ENCODE measurements at regions not wholly inside any gene's neighbourhood (a gene's known extent, or its start where the extent isn't known, plus 50 kb on each side); places are given as distances from the start of the nearest gene placed in this dataset.
A peak's percentile ranks its signal among the peaks of the same experiment; 100 is the strongest.
"Not testable (repeated sequence)": the region's sequence is repeated elsewhere in the genome, so short reads cannot be mapped to it uniquely, and the experiment has no call there.

DNA sequence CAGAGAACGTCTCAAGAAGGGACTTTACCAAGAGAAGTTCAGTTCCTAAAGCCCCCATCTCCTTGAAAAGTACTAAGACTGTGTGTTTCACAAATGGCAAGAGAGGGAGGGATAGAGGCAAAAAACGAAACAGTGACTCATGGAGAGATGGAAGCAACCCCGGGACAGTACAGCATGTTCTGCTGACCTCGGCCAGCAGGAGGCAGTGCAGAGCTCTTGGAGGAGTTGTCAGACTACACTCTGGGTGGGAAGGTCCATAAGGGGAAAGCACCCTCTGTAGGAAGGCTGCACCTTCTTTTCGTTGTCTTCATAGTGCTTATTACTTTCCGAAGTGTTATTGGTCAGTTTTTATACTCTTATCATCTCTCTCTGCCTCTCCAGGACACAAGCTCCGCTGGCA lies 525.2 kb upstream of the CCDC196 start:
- DNase-seq: peak in 17 of 56 donors; percentile 2 to 46 (median 12)

DNA sequence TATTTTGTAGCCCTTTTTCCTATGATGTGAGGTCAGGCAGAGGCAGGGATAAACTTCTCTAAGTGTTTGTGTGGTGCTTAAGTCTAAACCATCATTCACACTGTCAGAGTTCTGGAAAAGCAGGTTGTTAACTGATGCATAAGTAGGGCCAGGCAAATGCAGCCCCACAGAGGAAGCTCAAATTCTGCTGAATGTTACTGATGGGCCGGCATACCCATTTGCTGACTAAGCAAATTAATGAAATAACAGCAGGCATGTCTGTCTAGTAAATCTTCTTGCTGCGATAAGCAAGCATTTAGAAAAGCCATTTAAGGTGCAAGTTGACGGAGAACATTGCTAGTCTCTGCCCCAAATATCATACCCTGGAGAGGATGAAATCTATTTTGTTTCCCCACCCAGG lies 523.2 kb upstream of the CCDC196 start:
- DNase-seq: no peak

DNA sequence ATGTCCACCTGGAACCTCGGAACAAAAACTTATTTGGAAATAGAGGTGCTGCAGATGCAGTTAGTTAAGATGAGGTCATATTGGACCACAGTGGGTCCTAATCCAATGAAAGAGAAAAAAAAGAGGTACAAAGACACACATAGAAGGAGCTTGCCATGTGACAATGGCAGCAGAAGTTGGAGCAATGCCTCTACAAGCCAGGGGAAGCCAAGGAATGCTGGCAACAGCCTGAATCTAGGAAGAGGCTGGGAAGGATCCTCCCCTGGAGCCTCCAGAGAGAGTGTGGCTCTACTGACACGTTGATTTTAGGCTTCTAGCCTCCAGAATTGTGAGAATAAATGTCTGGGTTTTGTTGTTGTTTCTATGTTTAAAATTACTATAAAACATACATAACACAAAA lies 521.8 kb upstream of the CCDC196 start:
- peak in 2 of 56 donors; percentile 3 for DNase-seq

DNA sequence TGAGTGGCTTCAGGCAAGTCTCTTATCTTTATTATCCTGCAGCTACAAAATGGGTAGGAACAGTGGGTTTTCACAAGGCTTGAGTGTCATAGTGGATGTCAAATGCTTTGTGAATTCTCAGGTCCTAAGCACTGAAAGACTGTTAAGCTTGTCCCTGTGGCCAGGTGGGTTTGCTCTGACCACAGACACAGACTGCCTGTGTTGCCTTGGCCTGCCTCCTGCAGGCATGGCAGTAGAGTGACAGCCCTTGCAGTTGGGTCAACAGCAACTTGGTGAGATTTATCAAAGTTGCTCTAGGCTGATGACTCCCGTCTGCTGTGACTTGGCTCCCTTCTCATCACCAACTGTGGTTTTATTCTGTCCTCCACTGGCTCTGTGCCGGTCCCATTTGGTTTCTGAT lies 520.0 kb upstream of the CCDC196 start:
- no peak for DNase-seq

DNA sequence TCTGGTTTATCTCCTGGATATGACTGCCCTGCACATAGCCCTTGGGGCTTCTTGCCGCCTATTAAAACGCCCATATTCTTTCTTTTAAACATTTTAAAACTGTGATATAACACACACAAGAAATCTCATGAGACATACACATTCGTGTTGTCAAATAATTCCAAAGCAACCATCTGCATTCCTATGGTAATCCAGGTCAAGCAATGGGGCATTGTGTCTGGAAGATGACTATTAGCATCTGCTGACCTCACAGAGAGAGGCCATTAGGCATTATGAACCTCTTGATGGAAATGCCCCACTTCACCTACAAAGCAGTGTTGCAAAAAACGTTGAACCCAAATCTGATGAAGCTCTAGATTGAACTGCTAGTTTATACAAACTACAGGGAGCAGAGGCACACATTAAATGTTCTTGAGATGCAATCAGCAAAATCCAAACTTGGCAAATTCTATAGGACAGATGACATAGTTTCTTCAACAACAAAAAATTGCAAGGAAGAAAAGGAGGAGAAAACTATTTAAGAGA lies 513.8 kb upstream of the CCDC196 start:
- no peak for DNase-seq

DNA sequence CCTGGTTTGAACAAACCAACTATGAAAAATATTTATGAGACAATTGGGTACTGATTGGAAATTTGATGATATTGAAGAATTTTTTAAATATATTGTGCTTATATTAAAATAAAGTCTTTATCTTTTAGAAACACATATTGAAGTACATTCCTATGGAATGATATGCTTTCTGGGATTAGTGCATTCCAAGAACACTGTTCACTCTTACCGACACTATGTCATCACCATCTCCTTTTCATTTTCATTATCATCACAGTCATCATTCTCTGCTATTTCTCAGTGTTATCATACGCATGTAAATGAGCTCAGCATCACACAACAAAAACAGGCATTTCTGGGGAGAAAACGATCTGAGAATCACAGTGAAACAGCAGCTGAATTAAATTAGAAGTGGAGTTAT lies 513.3 kb upstream of the CCDC196 start:
- DNase-seq: no peak

DNA sequence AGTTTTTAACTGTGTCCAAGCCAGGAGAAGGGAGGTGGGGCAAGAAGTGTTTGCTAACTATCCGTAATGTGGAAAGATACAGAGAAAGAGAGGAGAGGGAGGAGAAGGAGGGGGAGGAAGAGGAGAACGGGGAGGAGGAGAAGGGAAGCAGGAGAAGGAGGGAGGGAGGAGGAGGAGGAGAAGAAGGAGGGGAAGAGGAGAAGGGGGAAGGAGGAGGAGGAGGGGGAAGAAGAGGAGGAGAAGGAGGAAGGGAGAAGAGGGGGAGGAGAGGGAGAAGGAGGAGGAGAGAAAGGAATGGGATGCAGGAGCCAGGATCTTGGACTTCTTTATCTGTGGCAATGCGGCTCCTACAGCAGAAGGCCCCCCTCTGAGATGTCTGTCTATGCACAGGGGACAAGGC lies 510.3 kb upstream of the CCDC196 start:
- DNase-seq: no peak

DNA sequence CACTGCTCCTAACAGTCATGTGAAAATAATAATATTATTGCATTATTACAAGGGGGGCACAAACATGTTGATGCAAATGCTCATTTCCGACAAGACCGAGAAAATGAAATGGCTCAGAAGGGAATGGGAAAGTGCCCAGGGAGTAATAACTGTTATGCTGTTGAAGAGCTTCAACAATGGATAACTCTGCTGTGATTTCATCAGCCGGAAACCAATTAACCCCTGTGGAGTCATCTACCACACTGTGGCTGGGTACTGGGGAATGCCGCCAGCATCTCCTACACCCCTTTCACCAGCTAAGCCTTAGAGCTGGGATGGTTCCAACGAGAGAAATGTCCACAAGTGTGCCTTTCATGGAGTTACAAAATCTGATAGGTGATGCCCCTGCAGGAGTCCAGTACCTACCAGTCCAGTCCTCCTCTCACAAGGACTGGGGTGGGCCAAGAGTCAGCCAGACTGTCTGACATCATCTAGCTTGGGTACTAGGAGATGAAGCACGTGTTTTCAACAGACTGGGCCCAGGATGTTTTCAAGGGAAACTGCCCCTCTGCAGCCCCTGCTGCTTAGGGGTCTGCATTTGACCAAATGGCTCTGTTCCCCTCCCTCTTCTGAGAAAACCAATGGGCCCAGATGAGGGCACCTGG lies 509.3 kb upstream of the CCDC196 start:
- no peak for DNase-seq

DNA sequence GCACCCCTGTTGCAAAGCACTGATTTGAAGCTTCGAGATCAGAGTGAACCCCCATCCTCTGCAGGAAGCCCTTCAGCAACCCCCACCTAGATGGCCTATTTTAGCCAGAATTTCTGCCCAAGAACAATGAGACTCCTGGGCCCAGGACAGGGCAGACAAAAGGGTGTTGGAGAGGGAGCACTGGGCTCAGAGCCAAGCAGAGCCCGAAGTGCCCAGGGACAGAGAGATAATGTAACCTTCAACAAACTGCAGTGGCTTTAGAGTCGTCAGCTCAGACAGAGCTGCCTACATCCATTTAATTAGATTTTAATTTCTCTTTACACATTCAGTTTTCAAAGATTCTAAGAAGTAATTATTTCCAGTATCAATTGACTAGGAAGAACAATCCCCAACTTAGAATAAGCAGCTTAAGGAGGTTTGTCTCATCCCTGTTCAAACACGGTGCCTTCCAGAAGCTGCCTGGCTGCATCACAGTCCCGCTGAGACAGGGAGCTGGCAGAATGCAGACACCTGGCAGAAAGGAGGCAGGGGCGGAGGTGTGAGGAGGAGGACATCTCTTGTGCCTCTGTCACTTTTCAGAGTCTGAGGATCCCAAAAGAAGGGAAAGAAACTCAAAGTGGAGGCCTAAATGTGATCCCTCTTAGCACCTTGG lies 504.9 kb upstream of the CCDC196 start:
- peak in 2 of 56 donors; percentile 2 to 8 for DNase-seq

DNA sequence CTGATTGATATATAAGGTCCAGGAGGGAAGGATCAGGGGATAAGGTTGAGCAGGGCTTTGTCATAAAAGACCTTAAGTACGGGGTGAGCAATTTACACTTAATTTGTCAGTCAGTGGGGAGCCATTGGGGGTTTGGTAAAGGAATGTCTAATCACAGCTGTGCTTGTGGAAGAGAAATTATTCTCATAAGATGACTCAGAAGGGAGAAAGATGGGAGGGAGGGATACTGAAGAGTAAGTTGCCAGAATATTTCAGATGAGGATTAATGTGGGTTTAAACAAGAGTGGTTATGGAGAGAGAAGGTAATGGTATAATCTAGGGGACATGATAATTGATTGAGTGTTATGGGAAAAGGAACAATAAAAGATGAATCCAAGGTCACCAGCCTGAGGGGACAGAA lies 500.1 kb upstream of the CCDC196 start:
- no peak for DNase-seq

DNA sequence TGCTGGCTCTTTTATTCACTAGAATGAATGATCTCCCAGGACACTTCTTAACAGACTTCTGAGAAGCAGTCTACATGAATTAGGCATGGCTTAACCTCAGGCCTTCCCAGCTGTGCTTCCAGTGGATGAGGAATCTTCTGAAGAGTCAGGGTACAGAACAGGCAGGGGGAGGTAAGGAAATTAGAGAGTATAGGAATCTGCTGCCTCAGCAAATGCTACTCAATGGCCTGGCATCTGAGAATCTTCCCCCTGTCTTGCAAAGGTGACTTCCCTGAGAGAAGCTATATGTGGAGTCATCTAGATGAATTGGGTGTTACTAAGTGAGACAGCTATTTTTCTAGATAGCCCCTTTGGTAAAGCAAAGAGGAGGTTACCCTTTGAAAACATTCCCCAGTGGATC lies 496.2 kb upstream of the CCDC196 start:
- no peak for DNase-seq

DNA sequence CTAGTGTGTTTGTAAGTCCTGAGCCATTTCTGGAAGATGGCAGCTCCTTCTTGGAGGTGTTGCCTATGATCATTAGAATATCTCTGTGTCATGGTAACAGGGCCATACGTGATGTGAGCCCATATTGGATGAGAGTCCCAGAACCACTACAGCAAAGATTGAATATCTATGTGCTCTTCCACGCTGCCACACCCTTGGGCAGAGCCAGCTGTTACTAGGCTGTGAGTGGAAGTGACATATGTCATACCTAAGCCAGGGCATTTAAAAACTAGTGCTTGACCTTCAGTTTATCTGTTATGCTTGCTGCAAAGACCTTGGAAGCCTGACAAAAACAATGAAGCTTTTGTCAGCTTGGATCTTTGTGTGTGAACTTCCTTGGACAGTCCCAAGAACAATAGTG lies 495.1 kb upstream of the CCDC196 start:
- DNase-seq: no peak

DNA sequence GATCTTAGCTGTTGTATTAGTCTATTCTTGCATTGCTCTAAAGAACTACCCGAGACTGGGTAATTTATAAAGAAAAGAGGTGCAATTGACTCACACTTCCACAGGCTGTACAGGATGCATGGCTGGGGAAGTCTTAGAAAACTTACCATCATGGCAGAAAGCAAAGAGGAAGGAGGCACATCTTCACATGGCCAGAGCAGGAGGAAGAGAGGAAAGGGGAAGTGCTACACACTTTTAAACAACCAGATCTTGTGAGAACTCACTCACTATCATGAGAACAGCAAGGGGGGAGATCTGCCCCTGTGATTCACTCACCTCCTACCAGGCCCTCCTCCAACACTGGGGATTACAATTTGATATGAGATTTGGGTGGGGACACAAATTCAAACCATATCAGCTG lies 494.2 kb upstream of the CCDC196 start:
- not testable (repeated sequence) for DNase-seq

DNA sequence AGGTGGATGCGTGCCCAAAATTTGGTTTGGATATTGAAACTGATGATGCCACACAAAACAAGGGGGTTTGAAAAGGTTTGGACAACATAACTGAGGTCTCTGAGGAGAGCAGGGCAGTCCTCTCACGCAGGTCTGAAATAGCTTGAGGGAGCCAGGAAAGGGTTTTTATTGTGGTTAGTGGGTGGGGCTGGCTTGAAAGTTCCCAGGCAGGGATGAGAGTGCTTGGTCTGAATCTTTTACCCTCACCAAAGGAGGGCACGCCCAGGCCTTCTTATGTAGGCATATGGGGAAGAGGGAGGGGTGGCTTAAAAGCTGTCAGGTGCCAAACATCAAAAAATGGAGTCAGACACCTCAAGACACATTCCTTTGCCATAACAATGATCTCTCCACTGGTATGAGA lies 493.1 kb upstream of the CCDC196 start:
- no peak for DNase-seq

DNA sequence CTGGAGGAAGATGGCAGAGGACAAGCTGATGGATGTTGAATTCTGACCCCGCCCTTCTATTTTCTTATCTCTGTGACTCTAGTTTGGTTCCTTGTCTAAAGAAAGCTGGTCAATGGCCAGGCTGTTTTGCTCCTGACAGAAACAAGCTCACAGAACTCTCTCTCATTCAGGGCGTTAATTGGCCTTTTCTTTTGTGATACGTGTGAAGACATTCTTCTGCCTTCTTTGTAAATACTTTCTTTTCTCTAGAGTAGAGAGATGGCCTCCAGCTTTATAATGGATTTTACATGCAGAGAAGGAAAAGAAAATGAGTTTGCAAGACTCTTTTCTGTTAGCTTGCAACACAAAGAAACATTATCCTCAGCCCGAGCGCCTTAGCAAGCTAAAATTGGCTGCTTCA lies 492.2 kb upstream of the CCDC196 start:
- DNase-seq: no peak

DNA sequence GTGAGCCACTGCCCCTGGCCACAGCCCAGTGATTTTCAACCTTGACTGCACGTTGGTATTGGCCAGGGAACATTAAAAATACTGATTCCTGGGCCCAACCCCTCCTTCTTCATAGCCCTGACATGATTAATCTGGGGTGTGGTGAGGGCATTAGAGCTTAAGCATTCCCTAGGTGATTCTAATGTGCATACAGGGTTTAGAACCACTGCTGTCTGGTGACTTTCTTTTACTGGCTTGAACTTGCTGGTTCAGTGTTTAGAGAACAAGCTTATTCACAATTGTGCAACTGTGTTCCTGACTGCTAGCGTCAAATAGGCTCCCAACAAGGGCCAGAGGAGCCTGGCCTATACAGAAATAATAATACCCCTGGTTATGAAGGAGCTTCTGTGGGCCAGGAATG lies 488.8 kb upstream of the CCDC196 start:
- no peak for DNase-seq

DNA sequence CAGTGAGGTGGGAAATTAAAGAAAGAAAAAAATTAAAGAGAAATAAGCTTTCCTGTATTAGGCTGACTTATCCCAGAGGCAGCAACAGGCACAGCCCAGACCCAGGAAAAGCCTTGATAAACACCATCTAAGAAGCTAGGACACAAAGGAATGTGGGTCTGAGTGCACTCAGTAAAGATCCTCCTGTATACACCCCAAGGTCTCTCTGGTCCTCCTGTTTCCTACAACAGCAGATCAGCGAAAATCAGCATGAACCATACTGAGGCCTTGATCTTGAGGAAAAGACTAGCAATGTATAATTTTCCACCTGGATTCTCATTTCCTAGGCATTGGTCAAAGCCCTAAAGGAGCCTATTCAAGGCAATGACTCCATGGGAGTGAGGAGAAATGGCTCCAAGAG lies 486.3 kb upstream of the CCDC196 start:
- no peak for DNase-seq

DNA sequence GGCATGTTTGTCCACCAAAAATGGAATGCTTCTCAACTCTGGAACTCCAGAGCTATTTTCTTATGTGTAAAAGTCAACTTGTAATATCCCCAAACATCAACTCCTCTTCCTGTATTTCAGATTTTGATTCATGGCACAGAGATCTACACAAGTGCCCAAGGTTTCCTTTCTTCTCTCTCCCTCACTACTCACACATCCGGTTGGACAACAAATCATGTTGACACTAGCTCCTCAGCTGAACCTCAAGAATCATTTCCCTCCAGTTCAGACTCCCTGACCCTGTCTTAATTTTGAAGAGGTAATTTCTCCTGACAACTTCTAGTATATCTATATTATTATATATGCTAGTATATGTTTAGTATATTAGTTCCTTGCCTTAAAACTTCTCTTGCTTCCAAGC lies 485.4 kb upstream of the CCDC196 start:
- DNase-seq: no peak

DNA sequence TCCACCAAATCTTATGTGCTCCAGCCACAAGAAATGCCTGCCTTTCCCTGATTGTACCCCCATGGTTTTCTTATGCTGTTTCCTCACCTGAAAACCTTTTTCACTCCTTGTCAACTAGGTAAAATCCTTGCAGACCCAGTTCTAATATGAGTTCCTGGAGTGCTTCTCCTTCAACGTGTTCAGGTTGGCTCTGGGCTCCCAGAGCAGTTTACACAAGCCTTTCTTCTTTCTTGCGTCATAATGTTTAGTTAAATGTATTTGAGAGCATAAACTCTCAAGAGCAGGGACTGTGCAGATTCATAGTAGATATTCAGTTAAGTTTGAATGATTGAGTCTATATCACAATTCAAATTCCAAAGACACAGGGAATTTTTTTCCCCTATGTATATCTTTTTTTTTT lies 484.8 kb upstream of the CCDC196 start:
- no peak for DNase-seq

DNA sequence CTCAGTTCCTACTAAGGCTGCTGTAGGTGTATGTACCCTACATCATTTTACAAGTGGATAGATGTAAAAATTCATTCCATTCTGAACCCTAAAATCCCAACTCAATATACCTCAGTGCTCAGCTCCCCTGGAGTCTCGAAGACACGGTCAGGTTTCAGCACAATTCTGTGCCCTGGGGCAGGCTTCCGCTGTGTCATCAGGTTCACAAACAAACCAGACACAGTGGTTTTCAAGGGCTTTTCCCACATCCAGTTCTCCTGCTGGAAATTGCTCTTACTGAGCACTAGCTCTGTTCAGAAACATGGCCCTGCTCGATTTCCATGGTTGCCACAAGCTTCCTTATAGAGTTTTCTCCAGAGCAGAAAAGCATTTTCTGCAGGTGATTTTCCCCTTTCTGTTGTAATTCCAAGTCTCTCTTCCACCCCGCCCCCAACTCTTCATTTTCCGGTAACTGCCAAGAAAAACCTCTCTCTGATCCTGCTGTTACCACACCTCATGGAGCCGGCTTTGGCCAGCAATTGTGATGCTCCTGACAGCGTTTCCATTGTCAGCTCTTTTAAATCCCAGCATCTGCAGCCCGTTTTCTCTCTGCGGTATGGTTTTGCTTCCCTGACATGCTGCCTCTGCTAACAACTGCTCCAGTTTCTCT lies 483.0 kb upstream of the CCDC196 start:
- DNase-seq: no peak

DNA sequence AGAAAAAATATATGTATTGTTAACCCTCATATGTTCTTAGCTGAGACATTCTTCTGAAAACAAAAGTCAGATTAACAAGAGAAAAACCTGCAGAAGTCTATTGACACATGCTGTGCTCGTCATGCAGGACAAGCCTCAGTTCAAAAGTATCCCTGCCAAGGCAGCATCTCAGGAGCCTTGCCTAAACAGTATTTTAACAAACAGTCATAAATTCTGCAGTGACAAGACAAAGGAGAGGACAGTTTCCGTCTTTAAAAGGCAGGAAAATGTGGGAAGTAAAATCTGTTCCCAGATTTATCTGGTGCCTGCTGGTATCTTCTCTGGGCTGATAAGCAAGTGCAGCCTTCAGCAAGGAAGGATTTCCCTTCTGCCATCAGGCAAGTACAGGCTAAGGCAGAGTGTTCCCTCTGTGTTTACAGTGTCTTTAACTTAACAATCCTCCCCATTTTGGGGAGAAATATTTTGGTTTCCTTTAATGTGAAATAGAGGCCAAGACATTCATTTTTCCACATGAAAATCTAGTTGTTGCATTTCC lies 480.2 kb upstream of the CCDC196 start:
- no peak for DNase-seq

DNA sequence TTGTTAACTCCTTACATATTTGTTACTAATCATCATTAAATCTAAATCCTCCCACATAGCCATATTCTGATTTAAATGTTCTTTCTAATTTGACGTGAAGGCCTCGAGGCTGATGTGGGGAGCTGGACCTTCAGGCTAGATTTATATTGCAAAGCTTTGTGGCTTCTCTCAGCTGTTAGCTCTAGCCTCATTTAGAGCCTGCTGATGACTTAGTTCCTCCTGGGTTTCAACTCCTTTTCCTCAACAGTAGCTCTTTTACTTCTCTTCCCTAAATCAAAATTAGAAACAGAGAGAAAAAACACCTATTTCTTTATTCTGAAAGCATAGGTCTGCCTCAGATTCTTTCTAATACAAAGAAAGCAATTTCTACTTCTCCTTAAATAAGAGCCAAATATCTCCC lies 477.5 kb upstream of the CCDC196 start:
- DNase-seq: no peak

DNA sequence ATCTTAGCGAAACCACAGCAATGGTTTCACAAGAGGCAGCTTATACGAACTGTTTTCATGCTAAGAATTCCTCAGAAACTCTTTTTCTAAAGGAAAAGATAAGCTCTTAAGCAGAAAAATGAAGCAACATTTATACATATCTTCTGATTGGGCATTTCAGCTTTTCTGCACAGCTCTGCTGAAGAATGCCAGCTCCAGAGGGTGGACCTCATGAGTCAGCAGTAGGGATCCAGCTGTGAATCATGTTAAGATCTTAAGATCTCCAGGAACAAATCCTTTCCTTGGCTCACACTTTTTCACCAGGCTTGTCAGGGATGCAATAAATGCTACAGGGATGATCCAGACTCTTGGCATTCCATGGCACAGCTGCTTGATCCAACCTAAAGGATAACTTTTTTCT lies 477.1 kb upstream of the CCDC196 start:
- DNase-seq: no peak

All from amygdala (tissue), 56 donors.